GM12892 (cell line): ENCODE measurements at regions not wholly inside any gene's neighbourhood (a gene's known extent, or its start where the extent isn't known, plus 50 kb on each side); places are given as distances from the start of the nearest gene placed in this dataset.

Source experiments
- POLR2A ChIP-seq: IDR thresholded peaks from 2 replicates; pipeline ENCODE4 v1.6.1; 2011; ENCODE audit warnings: low read depth, low read length, control low read depth
- POLR2AphosphoS5 ChIP-seq: IDR thresholded peaks from 2 replicates; pipeline ENCODE4 v1.6.1; 2011; ENCODE audit warnings: low read depth, low read length, control low read depth
- TAF1 ChIP-seq: IDR thresholded peaks from 2 replicates; pipeline ENCODE4 v1.6.1; 2011; ENCODE audit warnings: low read depth, mild to moderate bottlenecking, control low read depth, low read length, borderline replicate concordance

DNA sequence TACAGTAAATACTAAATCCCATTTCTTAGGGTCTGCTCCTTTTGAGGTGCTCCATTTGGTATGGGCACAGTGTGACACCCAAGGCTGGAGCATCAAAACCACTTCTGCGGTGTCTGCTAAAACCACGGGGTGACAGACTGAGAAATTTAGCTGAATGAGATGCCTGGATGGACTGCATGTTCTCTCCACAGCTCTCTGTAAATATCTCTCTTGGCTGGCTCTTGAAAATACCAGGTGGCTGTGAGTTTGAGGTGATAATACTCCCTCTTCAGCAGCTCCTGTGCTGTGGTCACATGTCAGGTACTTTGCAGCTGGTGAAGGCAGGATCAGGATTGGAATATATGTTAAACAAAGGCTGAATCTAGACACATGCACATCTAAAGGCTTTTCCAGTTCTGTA is 93.7 kb upstream of the SIMC1 start:
- no peak for TF ChIP-seq TAF1
- no peak for TF ChIP-seq POLR2A
- no peak for TF ChIP-seq POLR2AphosphoS5
